ENCODE measurements at regions not wholly inside any gene's neighbourhood (a gene's known extent, or its start where the extent isn't known, plus 50 kb on each side); places are given as distances from the start of the nearest gene placed in this dataset.

DNA sequence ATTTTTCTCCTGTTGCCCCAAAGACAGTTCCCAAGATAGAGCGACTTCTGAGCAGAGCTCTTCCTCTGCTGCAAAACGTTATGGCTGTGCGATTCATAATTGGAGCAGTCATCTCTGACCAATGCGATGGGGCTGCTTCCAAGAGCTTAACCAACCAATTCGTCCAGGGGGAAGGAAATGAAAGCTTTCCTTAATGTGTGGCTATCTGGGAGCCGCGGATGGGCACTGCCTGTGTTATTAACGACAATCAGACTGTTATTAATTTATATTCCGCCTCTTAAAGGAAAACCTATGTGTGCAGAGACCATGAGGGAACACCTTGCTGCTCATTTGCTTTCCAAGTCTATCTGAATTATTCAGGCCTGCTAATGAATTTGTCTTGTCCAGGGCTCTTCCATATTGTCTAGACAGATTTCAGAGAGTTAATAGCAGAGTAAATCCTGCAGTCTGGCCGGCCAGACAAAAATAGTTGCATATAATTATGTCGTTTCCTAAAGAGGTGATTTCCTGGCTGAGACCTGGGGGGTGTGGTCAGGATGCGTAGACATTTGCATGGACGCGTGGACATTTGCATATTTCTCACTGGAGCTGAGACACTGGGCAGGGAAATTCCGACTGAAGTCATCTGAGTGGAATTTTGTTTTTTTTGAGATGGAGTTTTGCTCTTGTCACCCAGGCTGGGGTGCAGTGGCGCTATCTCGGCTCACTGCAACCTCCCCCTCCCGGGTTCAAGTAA lies 135.4 kb downstream of the HMX1 start:
- Histone ChIP-seq H3K14ac (ENCODE audit: insufficient read length) (no peak overlapping the region), H3K9ac (replicated peaks in 1 of 4; ENCODE audit: extremely low read depth in 1 of 4, low read depth in 3 of 4, low read length in 3 of 4) (no peak overlapping the region), H3K4ac (replicated peaks; ENCODE audit: insufficient read length, low read depth, low read length) (no peak overlapping the region), H4K91ac (replicated peaks; ENCODE audit: insufficient read length, low read length) (no peak overlapping the region), H2BK20ac (ENCODE audit: low read length) (no peak overlapping the region), H3K23ac (ENCODE audit: insufficient read length) (no peak overlapping the region), H3K23me2 (ENCODE audit: low read depth, low read length) (no peaks in the 10 kb centered on the region), H3K27ac (ENCODE audit: low read depth, low read length) (no peak overlapping the region), H2BK15ac (ENCODE audit: low read length) (no peak overlapping the region), H3K36me3 (ENCODE audit: control insufficient read depth in 2 of 4, insufficient read depth in 4 of 4, low read length in 3 of 4) (no peaks in the 10 kb centered on the region), H3K79me1 (ENCODE audit: low read depth, low read length) (no peaks in the 10 kb centered on the region), H3K56ac (replicated peaks; ENCODE audit: insufficient read length, low read depth, low read length) (no peak overlapping the region), H2AFZ (ENCODE audit: low read length) (no peak overlapping the region), H4K8ac (ENCODE audit: extremely low read depth, insufficient read depth, low read length) (no peak overlapping the region), H2AK5ac (ENCODE audit: low read depth, low read length) (no peak overlapping the region), H3K79me2 (ENCODE audit: control insufficient read depth in 1 of 2, insufficient read depth in 2 of 2, low read length in 2 of 2) (no peaks in the 10 kb centered on the region), H3K4me3 (ENCODE audit: extremely low read depth in 1 of 4, insufficient read depth in 2 of 4, low read depth in 3 of 4, low read length in 4 of 4) (no peak overlapping the region), H3K4me1 (replicated peaks in 1 of 4; ENCODE audit: control insufficient read depth in 3 of 4, insufficient read depth in 4 of 4, low read length in 3 of 4) (no peaks in the 10 kb centered on the region; a peak in 1 of 7 replicates), H3K18ac (ENCODE audit: extremely low read depth, low read length) (no peak overlapping the region), H2BK5ac (ENCODE audit: low read depth, low read length) (no peak overlapping the region), H3K9me3 (ENCODE audit: insufficient read depth in 2 of 2, low read depth in 1 of 2, low read length in 1 of 2) (peaks cover 7 to 12% of the 10 kb centered on the region in 2 experiments; a peak in 3 of 4 replicates), H2BK120ac (replicated peaks; ENCODE audit: low read depth, low read length) (no peak overlapping the region), H2BK12ac (ENCODE audit: low read depth, low read length) (no peak overlapping the region), H4K5ac (ENCODE audit: insufficient read length, low read depth, low read length) (no peak overlapping the region), H3K27me3 (replicated peaks in 1 of 4; ENCODE audit: control insufficient read depth in 3 of 4, extremely low read depth in 1 of 4, insufficient read depth in 3 of 4, low read length in 3 of 4) (no peaks in the 10 kb centered on the region; a peak in 1 of 7 replicates), H3K4me2 (ENCODE audit: insufficient read depth in 1 of 2, low read depth in 2 of 2, low read length in 2 of 2) (no peak overlapping the region), H4K20me1 (replicated peaks in 1 of 2; ENCODE audit: control insufficient read depth in 1 of 2, insufficient read depth in 2 of 2, low read length in 2 of 2) (no peaks in the 10 kb centered on the region)
- no peak for DNase-seq (ENCODE audit: low read depth in 1 of 2, low spot score in 2 of 2)
- ChIA-PET POLR2A (ENCODE audit: partially characterized antibody) (no interaction called here), CTCF (ENCODE audit: partially characterized antibody) (interaction anchor here (1.6 to 2.6 kb wide), 2 partner anchors 8 to 48 kb away, joined by 4 to 8 read pairs; no protein-coding TSS in a partner anchor)
- WGBS, 2 experiments (ENCODE audit: extremely low coverage in 1 of 2, insufficient coverage in 1 of 2, insufficient read length in 1 of 2, insufficient replicate concordance in 2 of 2, low coverage in 1 of 2, low lambda C conversion rate in 2 of 2, missing lambda C conversion rate in 1 of 2), result 83% methylated on average over 18 of the region's 18 CpGs; no CpG with 5 or more reads in 1 of the 2 experiments
- no peak for FAIRE-seq
- TF ChIP-seq SP4 (IDR thresholded peaks at IDR 0.05; ENCODE audit: low read length), result no peak
- TF ChIP-seq JUND (IDR thresholded peaks at IDR 0.05; ENCODE audit: low read length), result no peak
- no peak for TF ChIP-seq POU5F1 (IDR thresholded peaks at IDR 0.05; ENCODE audit: low read depth, low read length)
- TF ChIP-seq BACH1 (IDR thresholded peaks at IDR 0.05; ENCODE audit: low read length), result no peak
- TF ChIP-seq, protein P1, sequence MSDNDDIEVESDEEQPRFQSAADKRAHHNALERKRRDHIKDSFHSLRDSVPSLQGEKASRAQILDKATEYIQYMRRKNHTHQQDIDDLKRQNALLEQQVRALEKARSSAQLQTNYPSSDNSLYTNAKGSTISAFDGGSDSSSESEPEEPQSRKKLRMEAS (IDR thresholded peaks at IDR 0.05), result no peak
- no peak for TF ChIP-seq FOSL1 (IDR thresholded peaks at IDR 0.05; ENCODE audit: insufficient read depth, low read depth, low read length)
- TF ChIP-seq CTBP2 (IDR thresholded peaks at IDR 0.05; ENCODE audit: borderline replicate concordance, insufficient read depth, insufficient read length, low read length), result no peak
- no peak for TF ChIP-seq BCL11A (IDR thresholded peaks at IDR 0.05; ENCODE audit: low read depth in 2 of 2, low read length in 2 of 2)
- TF ChIP-seq TAF7 (optimal IDR thresholded peaks at IDR 0.05; ENCODE audit: borderline replicate concordance, low read depth, low read length), result no peak
- no peak for TF ChIP-seq RXRA (IDR thresholded peaks at IDR 0.05; ENCODE audit: insufficient read depth, low read depth, low read length)
- no peak for TF ChIP-seq RNF2 (IDR thresholded peaks at IDR 0.05; ENCODE audit: borderline replicate concordance, low read depth, low read length, missing control alignments, poor library complexity, severe bottlenecking)
- TF ChIP-seq TBP (IDR thresholded peaks at IDR 0.05; ENCODE audit: low read depth, low read length), result no peak
- no peak for TF ChIP-seq TCF12 (IDR thresholded peaks at IDR 0.05; ENCODE audit: low read depth, low read length)

All from H1 (cell line).